Endodermal cell (in vitro differentiated cells): ENCODE measurements at regions not wholly inside any gene's neighbourhood (a gene's known extent, or its start where the extent isn't known, plus 50 kb on each side); places are given as distances from the start of the nearest gene placed in this dataset.

ENCODE experiments used
- DNase-seq: peaks from one replicate; pipeline ENCODE4 v3.0.0-alpha.2; 2017
- H3K27ac ChIP-seq: 2 replicates; pipeline ENCODE4 v1.5.1; 2013; ENCODE audit warnings: mild to moderate bottlenecking, low read depth, low read length, moderate library complexity
- H3K27me3 ChIP-seq: 2 replicates; pipeline ENCODE4 v1.6.1; 2013; ENCODE audit warnings: mild to moderate bottlenecking, low read length, moderate library complexity; ENCODE audit not compliant: insufficient read depth, control insufficient read depth, poor library complexity, severe bottlenecking
- H3K36me3 ChIP-seq: 2 replicates; pipeline ENCODE4 v1.7.0; 2013; ENCODE audit warnings: mild to moderate bottlenecking, low read length, moderate library complexity; ENCODE audit not compliant: control insufficient read depth, insufficient read depth
- H3K4me1 ChIP-seq: one replicate; pipeline ENCODE4 v1.7.0; 2013; ENCODE audit warnings: low read length; ENCODE audit not compliant: control insufficient read depth, insufficient read depth
- H3K4me3 ChIP-seq: 2 replicates; pipeline ENCODE4 v1.5.1; 2013; ENCODE audit warnings: mild to moderate bottlenecking, low read length, moderate library complexity
- H3K9ac ChIP-seq: 2 replicates; pipeline ENCODE4 v1.6.1; 2013; ENCODE audit warnings: mild to moderate bottlenecking, low read length, moderate library complexity; ENCODE audit not compliant: poor library complexity, severe bottlenecking; ENCODE audit errors: extremely low read depth
- H3K9me3 ChIP-seq: 2 replicates; pipeline ENCODE4 v1.6.1; 2013; ENCODE audit warnings: mild to moderate bottlenecking, low read length, moderate library complexity; ENCODE audit not compliant: control insufficient read depth
- H3K27ac Mint-ChIP-seq: 2 replicates; pipeline ENCODE4 v1.8.0; 2020; ENCODE audit warnings: mixed read lengths
- H3K27me3 Mint-ChIP-seq: 2 replicates; pipeline ENCODE4 v1.8.0; 2021; ENCODE audit warnings: mild to moderate bottlenecking, mixed read lengths; ENCODE audit not compliant: insufficient read depth
- H3K36me3 Mint-ChIP-seq: 2 replicates; pipeline ENCODE4 v1.8.0; 2020; ENCODE audit warnings: low read depth, mixed read lengths
- H3K4me1 Mint-ChIP-seq: 2 replicates; pipeline ENCODE4 v1.8.0; 2020; ENCODE audit warnings: mixed read lengths
- H3K4me3 Mint-ChIP-seq: 2 replicates; pipeline ENCODE4 v1.8.0; 2020; ENCODE audit warnings: mild to moderate bottlenecking, moderate library complexity, mixed read lengths
- H3K9me3 Mint-ChIP-seq: 2 replicates; pipeline ENCODE4 v1.8.0; 2020; ENCODE audit warnings: mild to moderate bottlenecking, mixed read lengths
- CTCF ChIP-seq: fragments of 200-600 bp; sonication (generic); conservative IDR thresholded peaks from 2 replicates; pipeline ENCODE4 v1.5.0; 2021; ENCODE audit warnings: antibody characterized with exemption, mild to moderate bottlenecking
- WGBS, 2 experiments: methylation state at CpG; one replicate each; pipeline versions ENCODE4 v1.1.5 to v1.1.7; 2013; ENCODE audit warnings: missing lambda C conversion rate in 2 of 2, mixed read lengths in 1 of 2; ENCODE audit not compliant: insufficient coverage in 1 of 2, insufficient read length in 1 of 2; 5-methylcytosine and 5-hydroxymethylcytosine counted together

GRCh38 chr10:58921421-58921855 lies 255.0 kb upstream of the PHYHIPL start:
- Mint-ChIP-seq H3K27ac (no peak overlapping the region), H3K4me1 (peaks cover 5% of the 10 kb centered on the region), H3K9me3 (no peaks in the 10 kb centered on the region), H3K27me3 (no peaks in the 10 kb centered on the region), H3K36me3 (no peaks in the 10 kb centered on the region), H3K4me3 (no peak overlapping the region)
- TF ChIP-seq CTCF = no peak
- DNase-seq = no peak
- Histone ChIP-seq H3K36me3 (no peaks in the 10 kb centered on the region), H3K9ac (no peak overlapping the region), H3K9me3 (no peaks in the 10 kb centered on the region), H3K4me1 (no peaks in the 10 kb centered on the region), H3K27ac (no peak overlapping the region), H3K27me3 (no peaks in the 10 kb centered on the region), H3K4me3 (no peak overlapping the region)
- WGBS, 2 experiments = 90 to 93% methylated on average over 2 of the region's 2 CpGs

- Mint-ChIP-seq H3K9me3 (no peaks in the 10 kb centered on the region), H3K4me3 (no peak overlapping the region), H3K27me3 (no peaks in the 10 kb centered on the region), H3K36me3 (no peaks in the 10 kb centered on the region), H3K4me1 (peaks cover 3% of the 10 kb centered on the region), H3K27ac (no peak overlapping the region)
- TF ChIP-seq CTCF = no peak
- Histone ChIP-seq H3K9ac (no peak overlapping the region), H3K4me1 (no peaks in the 10 kb centered on the region), H3K9me3 (no peaks in the 10 kb centered on the region), H3K27me3 (no peaks in the 10 kb centered on the region), H3K27ac (no peak overlapping the region), H3K4me3 (no peak overlapping the region), H3K36me3 (no peaks in the 10 kb centered on the region)
- no peak for DNase-seq
- 87% methylated on average over 2 of the region's 2 CpGs; no CpG with 5 or more reads in 1 of the 2 experiments for WGBS, 2 experiments
Measured at GRCh38 chr10:58925381-58925780, 251.1 kb upstream of the PHYHIPL start.

GRCh38 chr10:58930500-58930899 lies 245.9 kb upstream of the PHYHIPL start:
- H3K4me1 Mint-ChIP-seq = peaks cover 4% of the 10 kb centered on the region
- no peak overlapping the region for H3K27ac Mint-ChIP-seq
- DNase-seq = no peak
- WGBS, 2 experiments = 91 to 96% methylated on average over 3 to 4 of the region's 4 CpGs
- no peaks in the 10 kb centered on the region for H3K9me3 ChIP-seq
- H3K36me3 Mint-ChIP-seq = no peaks in the 10 kb centered on the region
- no peak overlapping the region for H3K27ac ChIP-seq
- H3K9me3 Mint-ChIP-seq = no peaks in the 10 kb centered on the region
- H3K4me1 ChIP-seq = no peaks in the 10 kb centered on the region
- no peak overlapping the region for H3K4me3 Mint-ChIP-seq
- no peaks in the 10 kb centered on the region for H3K27me3 Mint-ChIP-seq
- H3K36me3 ChIP-seq = no peaks in the 10 kb centered on the region
- no peak overlapping the region for H3K4me3 ChIP-seq
- no peak overlapping the region for H3K9ac ChIP-seq
- TF ChIP-seq CTCF = no peak
- peaks cover 4% of the 10 kb centered on the region for H3K27me3 ChIP-seq
